GM19395 (cell line): ENCODE measurements at regions not wholly inside any gene's neighbourhood (a gene's known extent, or its start where the extent isn't known, plus 50 kb on each side); places are given as distances from the start of the nearest gene placed in this dataset.

Experiments
- ATAC-seq: cut with Tn5 transposase; IDR thresholded peaks from one replicate; pipeline ENCODE4 v1.9.1; 2021; ENCODE audit warnings: mild to moderate bottlenecking, moderate library complexity; ENCODE audit not compliant: unreplicated experiment

- ATAC-seq, result no peak
These were observed 670.0 kb upstream of the PKDCC start for GRCh38 chr2:41377837-41378236.

DNA sequence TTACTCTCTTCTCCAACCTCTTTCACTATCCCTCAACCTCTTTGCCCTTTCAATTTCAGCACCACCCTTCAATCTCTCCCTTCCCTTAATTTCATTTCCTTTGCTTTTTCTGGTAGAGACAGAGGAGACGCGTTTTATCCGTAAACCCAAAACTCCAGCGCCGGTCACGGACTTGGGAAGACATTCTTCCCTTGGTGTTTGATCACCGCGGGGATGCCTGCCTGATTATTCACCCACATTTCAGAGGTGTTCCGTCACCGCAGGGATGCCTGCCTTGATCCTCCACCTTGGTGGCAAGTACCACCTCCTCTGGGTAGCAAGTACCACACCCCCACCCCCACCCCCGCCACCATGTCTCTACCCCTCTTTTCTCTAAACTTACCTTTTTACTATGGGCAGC is 669.4 kb upstream of the PKDCC start:
- no peak for ATAC-seq

- no peak for ATAC-seq
These were observed 668.2 kb upstream of the PKDCC start for GRCh38 chr2:41379496-41380221.

DNA sequence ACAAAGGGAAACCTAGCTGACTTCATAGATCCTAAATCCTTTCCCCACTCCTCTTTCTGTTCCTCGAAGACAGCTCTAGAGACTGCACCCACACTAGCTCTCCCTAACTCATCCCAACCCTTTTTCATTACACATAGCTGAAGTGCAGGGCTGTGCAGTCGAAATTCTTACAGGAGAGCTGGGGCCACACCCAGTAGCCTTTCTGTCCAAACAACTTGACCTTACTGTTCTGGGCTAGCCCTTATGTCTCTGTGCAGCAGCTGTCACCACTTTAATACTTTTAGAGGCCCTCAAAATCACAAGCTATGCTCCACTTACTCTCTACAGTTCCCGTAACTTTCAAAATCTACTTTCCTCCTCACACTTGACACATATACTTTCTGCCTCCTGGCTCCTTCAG is 666.1 kb upstream of the PKDCC start:
- no peak for ATAC-seq

DNA sequence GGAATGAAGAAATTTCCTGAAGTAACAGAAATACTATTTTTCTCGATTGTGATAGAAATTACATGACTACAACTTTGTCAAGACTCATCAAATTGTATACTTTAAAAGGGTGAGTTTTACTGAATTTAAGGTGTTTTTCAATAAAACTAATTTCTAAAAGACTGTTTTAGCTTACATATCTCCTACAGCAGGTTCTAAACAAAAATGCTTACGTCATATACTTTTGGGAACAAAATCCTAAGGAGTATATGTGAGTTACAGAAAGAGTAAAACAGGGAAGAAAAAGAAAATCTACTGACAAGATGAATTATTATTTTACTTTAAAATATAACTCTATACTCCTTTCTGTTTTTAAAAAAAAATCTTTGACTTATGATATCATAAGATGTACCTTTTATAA is 660.3 kb upstream of the PKDCC start:
- ATAC-seq, result no peak

- no peak for ATAC-seq
These were observed 654.2 kb upstream of the PKDCC start for GRCh38 chr2:41393621-41394020.

DNA sequence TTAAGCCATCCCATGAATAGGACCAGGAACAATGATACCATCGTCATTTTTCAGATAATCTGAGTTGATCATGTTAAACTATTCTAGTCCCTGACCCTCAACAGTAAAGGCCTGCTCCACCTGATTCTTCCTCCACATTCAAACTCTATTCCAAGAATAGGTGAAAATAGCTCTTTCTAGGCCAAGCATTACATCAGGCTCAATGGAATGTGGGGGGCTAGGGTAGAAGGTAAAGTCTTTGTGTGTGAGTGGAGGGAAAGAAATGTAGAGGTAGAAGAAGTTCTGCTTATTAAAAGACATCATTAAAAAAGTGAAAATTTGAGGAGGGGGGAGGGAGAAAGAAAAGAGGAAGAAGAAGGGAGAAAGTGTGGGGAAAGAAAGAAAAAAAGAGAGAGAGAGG is 653.3 kb upstream of the PKDCC start:
- ATAC-seq, result no peak

- no peak for ATAC-seq
These were observed 652.1 kb upstream of the PKDCC start for GRCh38 chr2:41395692-41396091.

- no peak for ATAC-seq
These were observed 648.3 kb upstream of the PKDCC start for GRCh38 chr2:41399437-41400087.

DNA sequence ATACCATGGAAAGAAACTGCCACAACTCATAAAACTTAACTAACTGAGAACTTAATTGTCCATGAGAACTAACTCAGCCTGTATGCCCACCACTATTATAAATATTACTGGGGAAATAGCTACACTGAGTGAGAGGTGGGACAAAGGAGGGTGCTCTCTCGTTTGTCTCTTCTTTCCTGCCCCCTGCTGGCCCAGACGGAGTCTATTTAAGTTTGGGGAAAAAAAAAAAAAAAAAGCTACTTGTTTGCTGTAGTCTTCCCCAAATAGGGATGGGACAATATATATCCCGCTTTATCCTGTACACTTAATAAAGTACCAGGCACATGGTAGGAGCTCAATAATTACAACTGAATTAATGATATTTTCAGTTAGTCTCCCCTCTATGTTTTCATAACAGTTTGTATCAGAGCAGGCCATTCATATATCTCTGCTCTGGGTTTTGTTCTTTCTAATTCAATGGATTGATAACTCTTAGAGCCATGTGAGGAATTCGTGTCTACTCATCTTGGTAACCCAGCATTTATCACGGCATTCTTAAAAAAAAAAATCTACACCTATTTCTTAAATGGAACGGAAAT is 647.6 kb upstream of the PKDCC start:
- no peak for ATAC-seq

DNA sequence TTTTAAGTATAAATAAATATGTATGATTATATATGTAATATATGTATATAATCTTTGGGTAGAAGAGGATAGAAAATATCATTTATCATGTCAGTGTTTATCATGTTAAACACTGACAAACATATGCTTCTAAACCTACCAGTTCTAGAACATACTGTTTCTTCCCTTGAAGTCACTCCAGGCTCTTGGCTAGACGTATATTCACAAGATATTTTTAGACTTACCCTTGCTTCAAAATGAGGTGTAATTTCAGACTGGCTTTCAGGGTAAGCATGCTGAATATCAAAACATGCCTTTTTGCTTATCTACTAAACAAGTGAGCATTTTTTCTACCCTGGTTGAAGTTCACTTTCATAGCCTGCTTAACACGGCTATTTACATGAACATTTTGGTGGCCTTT is 642.4 kb upstream of the PKDCC start:
- ATAC-seq, result no peak

- ATAC-seq, result no peak
These were observed 638.5 kb upstream of the PKDCC start for GRCh38 chr2:41409328-41409727.

GRCh38 chr2:41410011-41410410 is 637.8 kb upstream of the PKDCC start:
- no peak for ATAC-seq

GRCh38 chr2:41413813-41414485 is 633.9 kb upstream of the PKDCC start:
- no peak for ATAC-seq

DNA sequence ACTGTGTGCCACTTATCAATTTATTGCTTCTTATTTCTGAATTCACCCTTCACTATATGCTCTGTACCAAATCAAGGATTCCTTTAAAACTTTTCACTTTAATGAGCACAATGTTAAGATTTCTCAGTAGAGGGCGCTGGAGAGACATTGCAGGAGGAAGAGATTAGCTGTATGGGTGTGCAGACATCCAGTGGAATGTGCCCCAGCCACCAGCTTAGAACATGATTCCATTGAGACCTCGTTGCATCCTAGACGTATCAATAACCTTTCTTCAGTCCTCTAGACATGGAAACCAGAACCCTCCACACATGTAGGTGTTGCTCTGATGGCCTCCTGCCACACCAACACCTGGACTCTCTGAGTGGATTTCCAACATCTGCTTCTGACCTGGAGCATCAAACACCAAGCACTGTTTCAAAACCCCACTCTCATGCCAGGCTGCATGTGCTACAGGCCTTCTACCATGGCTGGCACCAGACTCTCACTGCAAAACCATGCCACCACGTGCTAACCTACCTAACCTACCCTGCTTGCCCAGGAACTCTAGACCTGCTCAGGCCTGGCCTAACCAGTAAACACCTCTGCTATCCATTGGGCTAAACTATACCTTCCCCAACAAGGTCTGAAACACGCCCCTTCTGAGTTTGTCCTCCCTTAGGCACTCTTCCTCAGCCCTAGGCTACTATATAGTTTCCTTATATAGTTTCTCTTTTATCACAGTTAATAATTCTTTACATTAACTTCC is 633.2 kb upstream of the PKDCC start:
- peak; percentile 85 for ATAC-seq

DNA sequence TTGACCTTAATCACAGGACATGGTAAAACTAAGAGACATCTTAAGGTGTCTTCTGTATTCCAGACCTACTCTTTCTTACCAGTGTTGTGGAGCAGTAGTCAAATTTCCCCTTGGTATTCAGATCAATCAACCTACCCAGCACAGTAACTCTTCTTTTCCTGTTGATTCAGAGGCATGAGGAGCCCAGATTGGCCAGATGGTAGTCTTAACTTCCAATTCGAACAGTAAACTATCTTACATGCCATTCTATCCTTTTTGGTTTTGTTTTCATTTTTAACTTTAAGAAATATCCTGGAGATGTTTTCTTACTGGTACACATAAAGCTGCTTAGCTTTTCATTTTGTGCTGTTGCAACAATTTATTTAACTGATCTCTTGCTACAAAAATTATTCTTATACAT is 630.3 kb upstream of the PKDCC start:
- ATAC-seq, result no peak

- no peak for ATAC-seq
These were observed 627.6 kb upstream of the PKDCC start for GRCh38 chr2:41420219-41420618.

DNA sequence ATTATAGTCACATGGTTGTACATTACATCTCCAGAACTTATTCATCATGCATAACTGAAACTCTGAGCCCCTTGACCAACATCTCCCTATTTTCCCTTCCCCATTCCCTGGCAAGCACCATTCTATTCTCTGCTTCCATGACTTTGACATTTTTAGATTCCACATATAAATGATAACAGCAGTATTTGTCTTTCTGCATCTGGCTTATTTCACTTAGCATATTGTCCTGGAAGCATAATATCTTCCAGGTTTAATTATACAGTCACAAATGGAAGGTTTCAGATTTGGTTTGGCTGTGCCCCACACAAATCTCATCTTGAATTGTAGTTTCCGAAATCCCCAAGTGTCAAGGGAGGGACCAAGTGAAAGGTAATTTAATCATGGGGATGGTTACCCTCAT is 626.9 kb upstream of the PKDCC start:
- no peak for ATAC-seq

DNA sequence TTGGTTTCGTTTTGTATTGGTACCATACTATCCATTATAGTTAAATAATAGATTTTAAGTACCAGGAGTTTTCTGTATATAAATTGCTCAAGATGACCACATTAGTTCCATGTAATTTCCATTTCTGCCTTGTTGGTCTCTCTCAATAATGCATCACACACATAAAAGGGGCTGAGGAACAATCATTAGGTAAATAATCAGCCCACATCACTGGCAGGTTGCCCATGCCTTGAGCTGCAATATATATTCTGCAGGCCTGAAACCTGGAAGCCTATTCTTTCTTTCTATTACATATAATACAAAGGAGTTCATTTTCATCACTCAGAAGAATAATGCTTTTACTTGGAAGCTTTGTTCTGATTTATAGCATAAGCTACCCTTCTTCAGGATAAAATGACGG is 616.1 kb upstream of the PKDCC start:
- no peak for ATAC-seq

GRCh38 chr2:41432459-41432858 is 615.4 kb upstream of the PKDCC start:
- no peak for ATAC-seq

DNA sequence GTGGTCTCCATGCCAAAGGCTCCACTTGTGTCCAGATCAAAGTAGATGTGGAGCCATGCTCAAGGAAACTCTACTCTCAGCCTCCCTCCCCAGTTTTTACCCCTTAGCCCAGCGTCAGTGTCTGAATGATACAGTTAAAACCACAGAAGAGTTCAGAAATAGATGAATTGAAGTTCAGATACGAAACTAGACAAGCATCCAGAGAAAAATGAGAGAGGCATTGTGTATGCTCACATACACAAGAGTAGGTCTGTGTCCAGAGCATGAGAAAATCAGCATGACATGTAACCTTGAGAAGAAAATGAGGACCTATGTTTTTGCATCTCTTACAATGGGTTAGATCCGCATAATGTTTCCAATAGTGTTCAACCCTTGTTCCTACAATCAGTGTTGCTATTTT is 612.8 kb upstream of the PKDCC start:
- ATAC-seq, result no peak
